NOMO-1 (cell line): ENCODE measurements at regions not wholly inside any gene's neighbourhood (a gene's known extent, or its start where the extent isn't known, plus 50 kb on each side); places are given as distances from the start of the nearest gene placed in this dataset.
"Not testable (repeated sequence)": the region's sequence is repeated elsewhere in the genome, so short reads cannot be mapped to it uniquely, and the experiment has no call there.

Experiments used
- DNase-seq, 2 experiments: peaks; one replicate each; lab custom pipeline; 2025; ENCODE audit not compliant: unreplicated experiment in 2 of 2; lab: John Stamatoyannopoulos, UW

DNA sequence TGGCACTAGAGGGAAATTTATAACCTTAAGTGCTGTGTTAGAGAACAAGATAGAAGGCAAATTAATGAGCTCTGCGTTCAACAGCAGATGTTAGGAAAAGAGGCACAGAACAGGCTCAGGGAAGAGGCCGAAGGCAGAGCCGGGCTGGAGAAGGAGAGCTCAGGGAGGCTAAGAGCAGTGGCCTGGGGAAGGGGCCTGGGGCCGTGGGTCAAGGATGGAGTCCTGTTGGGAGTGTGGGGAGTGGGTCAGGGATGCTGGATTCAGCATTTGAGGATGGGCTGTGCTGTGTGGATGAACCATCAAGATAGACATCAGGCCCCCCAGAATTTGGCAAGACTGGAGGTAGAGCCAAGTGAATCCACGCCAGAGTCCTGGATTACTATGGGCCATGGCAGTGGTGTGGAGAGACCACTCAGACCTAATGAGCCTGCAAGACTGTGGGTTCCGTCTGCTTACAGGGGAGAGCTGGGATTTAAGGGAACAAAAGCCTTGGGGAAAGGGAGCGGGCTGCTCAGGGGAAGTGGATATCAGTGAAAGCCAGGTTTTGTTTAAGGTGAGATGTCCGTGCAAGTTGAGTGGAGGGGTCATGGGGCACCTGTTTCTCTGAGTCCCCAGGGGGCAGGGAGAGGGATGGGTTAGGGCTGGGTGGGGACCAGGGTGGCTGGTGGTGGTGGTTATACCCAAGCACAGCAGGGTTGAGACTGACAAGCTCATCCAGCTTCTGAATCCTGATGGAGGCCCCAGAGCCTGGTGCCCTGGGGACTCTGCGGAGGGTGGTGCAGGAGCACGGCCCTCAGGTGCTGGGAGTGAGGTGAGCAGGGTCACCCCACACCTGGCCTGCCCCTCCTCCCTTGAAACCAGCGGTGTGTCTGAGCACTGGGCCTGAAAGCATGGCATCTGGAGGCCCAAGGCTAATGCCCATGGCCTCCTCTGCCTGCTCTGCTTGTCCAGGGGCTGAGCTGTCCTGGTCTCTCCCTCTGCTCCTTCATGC is 101.7 kb downstream of the BMS1 start:
- no peak for DNase-seq

DNA sequence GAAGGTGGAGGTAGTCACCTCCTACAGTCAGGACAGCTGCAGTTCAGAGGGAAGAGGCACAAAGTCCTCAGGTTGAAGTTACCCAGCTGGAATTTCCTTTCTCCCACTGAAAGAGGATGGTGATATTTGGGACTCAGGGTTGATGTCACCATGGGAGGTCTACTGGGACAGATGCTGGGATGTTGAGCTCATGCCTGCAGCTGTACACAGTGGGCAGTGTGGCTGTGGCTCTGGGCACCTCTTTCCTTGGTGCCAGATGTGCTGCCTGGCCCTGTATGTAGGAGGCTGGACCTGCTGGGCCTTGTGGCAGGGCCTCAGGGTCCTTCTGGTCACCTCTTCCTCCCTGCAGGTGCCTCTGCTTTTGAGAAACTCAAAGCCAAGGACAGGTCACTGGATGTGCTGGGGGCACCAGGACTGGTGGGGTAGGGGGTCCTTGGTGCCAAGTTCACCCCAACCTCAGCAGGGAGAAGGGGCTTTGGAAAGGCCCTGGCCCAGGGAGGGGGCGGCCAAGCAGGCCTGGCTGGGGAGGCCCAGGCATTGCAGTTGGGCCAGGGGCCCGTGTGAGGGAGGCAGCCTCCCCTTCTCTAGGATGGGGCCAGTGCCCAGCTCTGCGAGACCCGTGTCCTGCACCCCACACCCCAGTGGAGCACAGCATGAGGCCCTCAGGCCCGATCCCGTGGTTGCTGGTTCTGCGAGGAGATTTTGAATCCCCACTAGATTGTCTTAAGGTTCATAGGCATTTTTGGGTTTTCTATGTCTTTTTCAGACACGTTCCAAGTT is 103.1 kb downstream of the BMS1 start:
- no peak for DNase-seq

DNA sequence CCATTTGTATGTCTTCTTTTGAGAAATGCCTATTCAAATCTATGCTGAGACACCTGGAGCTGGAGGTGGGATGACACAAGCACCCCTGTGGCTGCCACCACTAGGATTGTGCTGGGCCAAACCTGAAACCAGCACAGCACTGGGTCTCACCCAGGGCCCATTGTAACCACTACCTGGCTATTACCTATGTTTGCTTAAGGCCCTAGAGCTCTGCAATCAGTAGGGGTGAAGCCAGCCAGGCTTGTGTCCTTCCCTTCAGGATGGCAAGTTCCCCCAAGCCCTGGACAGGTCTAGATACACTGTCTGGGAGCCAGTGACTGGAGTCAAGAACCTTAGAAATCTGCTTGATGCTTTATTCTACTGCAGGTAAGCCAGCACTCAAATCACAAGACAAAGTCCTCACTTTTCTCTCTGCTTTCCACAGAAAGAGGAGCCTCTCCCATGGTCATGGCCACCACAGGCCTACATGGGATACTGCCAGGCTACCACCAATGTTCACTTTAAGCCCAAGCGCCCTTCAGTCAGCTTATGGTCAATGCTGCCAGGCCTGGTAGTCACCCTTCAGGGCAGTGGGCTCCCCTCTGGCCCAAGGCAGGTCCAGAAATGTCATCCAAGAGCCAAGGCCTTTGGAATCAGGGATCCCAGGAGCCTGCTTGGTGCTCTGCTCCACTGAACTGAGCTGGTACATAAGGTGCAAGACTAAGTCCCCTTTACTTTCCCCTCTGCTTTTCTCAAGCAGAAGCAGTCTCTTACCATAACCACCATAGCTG is 105.3 kb downstream of the BMS1 start:
- no peak for DNase-seq

DNA sequence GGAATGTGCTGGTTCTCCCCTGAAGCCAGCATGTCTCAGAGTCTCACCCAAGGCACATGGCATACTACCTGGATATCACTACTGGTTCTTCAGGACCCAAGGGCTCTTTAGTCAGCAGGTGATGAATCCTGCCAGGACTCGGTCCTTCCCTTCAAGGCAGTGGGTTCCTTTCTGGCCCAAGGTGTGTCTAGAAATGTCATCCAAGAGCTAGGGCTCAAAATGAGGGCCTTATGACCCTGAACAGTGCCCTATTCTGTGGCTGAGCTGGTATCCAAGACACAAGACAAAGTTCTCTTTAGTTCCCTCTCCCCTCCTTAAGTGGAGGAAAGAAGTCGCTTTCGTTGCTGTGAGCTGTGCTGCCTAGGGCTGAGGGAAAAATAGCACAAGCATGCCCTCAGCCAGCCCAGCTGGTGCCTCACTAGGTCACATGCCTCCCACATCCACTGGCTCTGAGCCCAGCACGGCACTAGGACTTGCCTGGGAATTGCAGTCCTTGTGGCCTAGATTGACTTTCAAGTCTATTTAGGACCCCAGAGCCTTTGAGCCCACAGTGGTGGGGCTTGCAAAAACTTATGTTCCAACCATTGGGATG is 106.0 kb downstream of the BMS1 start:
- DNase-seq = no peak

DNA sequence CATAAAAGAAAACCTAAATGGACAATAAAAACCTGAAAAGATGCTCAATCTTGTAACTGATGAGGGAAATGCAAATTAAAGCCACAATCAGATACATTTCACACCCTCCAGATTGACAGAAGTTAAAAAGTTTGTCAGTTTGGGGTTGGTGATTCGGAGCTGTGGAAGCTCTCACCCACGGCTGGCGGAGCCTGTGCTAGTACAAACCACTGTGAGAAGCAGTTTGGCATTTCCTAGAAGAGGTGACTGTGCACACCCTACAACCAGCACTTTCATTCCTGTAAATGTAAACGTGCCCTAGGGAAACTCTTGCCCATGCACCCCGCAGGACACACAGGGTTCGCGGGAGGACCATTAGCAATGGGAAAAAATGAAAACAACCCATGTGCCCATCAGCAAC is 114.1 kb downstream of the BMS1 start:
- DNase-seq = no peak

DNA sequence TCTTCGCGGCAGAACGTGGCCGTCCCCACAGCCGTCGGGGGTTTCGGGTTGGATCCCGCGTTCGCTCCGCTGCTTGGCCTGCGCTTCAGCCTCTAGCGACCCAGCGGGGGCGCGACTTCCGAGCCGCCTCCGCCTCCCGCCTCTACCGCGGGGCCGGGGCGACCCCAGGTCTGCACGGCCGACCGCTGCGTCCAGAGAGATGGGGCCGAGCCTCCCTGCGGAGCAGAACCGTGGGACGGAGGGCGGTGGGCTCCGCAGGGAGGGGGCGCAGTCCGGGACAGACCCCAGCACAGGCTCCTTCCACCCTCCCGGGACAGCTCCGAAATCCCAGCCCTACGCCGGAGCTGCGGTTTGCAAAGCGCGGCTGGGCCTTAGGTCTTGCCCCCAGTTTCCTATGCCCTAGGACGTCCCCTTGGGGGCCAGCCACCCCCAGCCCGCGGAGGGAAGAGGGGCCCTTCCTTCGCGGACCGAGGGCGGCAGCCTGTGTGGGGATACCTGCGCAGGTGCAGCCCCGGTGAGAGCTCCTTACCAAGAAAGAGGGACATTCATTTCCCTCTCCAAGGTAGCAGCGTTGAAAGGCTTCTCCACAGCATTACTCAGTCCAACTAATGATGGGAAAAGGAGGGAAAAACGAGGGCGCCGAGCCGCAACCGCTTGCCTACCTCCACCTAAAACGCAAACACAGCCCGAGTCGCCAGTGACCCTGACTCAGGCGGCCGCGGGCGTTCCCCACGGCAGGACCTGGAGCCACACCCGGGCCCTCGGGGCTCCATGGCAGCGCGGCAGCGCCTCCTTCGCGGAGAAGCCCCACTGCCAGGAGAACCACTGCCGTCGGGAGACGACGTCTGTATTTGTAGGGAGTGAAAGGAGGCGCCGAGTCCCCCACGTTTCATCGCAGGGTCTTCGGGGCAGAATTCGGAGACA is 115.7 kb downstream of the BMS1 start:
- no peak for DNase-seq

DNA sequence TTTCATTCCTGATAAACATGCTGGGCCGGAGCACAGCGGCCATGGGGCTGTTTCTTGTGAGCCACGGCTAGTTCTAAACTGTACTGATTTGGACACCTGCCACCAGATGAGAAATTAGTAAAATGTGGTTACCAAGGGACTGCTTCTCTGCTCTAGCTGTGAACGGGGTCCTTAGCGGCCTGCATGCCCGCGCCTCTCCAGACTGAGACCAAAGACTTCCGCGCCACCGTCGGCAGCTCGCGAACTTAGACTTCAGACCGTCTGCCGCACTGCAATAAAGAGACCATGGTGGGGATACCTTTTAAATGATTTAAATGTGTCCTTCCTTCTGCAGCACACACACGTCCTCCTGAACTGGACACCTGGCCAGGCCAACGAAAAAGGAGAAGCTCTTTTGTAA is 116.4 kb downstream of the BMS1 start:
- no peak for DNase-seq

DNA sequence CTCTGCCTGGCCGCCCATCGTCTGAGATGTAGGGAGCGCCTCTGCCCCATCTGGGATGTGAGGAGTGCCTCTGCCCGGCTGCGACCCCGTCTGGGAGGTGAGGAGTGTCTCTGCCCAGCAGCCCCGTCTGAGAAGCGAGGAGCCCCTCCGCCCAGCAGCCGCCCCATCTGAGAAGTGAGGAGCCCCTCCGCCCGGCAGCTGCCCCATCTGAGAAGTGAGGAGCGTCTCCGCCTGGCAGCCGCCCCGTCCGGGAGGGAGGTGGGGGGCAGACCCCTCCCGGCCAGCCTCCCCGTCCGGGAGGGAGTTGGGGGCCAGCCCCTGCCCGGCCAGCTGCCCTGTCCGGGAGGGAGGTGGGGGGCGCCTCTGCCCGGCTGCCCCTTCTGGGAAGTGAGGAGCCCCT is 117.8 kb downstream of the BMS1 start:
- DNase-seq = not testable (repeated sequence)

DNA sequence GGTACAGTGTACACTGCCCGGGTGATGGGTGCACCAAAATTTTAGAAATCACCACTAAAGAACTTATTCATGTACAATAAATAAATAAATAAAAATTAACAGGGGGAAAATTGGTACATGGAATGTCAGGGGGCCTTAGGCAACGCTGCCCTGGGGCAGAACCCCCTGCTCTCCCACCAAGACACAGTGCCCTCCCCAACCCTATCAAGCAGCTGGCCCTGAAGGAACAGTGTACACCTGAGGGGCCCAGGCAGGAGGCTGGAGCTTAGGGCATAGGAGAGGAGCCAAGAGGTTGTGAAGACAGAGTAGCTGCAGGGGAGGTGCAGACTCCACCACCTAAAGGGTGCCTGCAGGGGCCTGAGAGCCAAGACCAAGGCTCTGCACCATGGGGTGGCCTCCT is 128.8 kb downstream of the BMS1 start:
- no peak for DNase-seq

DNA sequence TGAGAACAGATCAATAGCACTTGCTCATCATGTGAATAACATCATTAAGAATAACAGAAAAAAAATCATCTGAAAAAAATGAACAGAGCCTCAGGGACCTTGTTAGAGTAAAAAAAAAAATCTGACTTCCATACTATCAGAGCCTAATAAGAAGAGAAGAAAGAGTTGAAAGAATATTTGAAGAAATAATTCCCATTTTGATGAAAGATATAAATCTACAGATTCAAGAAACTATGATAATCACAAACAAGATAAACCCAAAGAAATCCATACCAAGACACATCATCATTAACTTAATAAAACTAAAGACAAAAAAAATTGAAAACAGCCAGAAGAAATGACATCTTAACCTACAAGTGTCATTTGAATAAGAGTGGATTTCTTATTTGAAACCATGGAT is 134.4 kb downstream of the BMS1 start:
- no peak for DNase-seq

DNA sequence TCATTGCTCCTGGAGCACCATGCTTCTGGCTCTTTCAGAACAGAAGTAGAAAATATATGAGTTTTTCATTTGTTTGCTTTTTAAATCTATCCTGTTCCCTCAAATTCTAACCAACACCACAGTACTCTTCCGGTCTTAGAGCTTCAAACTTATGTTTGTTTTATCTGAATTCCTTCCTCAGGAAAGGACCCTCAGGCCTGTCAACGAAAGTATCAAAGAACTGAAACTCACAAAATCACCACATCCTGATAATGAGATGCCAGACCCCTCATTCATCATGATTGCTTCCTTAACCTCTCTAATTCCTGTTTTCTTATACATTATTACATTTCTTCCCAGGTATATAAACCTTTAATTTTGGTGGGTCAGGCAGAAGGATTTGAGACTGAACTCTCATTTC is 135.2 kb downstream of the BMS1 start:
- DNase-seq = no peak

DNA sequence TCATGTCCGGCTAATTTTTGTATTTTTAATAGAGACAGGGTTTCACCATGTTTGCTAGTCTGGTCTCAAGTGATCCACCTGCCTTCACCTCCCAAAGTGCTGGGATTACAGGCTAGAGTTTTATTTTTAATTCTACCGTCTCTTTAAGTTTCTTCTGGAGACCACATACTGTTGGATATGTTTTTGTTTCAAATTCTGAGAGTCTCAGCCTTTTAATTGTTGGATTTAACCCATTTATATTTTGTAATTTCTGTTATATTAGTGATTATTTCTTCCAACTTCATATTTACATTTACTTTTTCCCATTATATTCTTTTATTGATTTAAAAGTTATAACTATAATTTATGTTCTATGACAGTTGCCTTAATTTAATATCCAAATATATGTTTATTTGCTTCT is 139.4 kb downstream of the BMS1 start:
- DNase-seq = no peak

DNA sequence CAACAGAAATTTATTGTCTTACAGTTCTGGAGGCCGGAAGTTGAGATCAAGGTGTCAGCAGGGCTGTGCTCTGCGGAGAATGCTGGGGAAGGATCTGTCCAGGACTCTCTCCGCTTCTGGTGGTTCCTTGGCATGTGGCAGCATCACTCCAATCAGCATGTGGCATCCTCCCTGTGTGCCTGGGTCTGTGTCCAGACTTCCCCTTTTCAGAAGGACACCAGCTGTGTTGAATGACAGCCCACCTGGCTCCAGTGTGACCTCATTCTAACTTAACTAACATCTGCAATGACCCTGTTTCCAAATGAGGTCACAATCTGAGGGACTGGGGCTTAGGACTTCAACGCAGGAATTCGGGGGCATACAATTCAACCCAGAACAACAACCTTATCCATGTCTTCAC is 141.9 kb downstream of the BMS1 start:
- DNase-seq = no peak

DNA sequence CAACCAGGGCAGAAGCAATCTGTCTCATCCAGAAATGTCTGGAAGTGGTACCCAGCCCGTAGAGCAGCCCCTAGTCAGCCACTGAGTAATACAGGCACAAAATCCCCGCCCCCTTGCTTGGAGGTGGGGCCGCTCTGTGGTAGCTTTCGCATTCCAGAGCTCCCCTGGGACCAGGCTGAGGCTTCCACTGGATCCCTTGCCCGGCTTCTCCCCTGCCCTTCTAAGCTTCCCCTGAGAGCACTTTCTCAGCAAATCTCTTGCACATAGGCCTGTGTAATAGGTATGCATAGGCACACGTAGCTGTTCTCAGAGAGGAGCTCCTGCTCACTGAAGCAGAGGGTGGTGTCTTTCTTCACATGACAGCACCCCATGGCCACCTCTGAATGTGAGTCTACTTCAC is 144.2 kb downstream of the BMS1 start:
- DNase-seq = no peak

DNA sequence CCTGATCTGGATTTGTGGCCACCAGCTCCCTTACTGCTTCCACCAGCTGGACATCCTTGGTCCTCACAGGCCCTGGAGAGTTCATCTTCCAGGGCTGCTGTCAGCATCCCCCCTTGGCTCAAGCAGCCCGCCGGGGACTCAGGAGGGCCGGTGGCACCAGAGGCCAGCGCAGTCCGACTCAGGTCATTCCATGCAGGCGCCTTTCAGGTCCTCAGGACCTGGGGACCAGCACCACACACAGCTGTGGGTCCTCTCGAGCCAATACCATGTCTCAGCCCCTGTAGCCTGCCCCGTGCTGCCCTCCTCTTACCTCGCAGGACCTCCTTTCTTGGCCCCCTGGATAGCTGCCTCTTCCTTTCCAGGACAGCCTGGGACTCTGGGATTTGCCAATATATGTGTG is 145.5 kb downstream of the BMS1 start:
- no peak for DNase-seq

DNA sequence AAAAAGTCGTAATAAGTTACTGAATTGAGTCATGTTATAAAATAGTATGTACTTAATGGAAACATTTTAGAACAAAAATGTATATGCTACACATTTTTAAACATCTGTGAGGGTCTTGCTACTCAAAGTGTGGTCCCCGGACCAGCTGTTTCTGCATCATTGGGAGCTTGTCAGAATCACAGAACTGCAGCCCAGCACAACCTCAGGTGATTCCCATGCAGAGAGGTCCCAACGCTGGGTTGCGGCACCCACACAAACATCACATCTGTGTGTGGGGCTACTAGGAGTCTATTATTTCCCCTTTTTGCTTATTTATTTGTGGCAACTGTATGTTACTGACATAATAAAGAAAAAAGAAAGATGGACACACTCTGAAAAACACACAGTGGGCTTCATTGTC is 146.6 kb downstream of the BMS1 start:
- no peak for DNase-seq

DNA sequence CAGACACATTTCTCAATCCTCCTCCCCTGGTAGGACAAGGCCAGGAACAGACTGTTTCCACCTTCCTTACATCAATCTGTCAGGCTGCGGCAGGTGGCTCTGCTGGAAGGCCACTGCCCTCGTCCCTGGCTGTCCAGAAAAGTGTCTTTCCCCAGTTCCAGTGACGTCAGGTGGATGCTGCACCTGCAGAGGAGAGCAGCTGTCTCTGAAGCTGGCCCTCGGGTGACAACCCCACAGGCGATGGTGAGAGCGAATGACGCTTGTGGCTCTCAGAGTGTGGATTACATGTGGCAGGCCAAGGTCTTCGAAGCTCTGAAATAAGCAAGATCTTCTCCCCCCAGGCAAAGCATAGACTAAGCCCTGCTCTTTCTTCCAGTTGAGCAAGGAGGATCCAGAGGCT is 146.9 kb upstream of the RET start:
- DNase-seq = no peak

DNA sequence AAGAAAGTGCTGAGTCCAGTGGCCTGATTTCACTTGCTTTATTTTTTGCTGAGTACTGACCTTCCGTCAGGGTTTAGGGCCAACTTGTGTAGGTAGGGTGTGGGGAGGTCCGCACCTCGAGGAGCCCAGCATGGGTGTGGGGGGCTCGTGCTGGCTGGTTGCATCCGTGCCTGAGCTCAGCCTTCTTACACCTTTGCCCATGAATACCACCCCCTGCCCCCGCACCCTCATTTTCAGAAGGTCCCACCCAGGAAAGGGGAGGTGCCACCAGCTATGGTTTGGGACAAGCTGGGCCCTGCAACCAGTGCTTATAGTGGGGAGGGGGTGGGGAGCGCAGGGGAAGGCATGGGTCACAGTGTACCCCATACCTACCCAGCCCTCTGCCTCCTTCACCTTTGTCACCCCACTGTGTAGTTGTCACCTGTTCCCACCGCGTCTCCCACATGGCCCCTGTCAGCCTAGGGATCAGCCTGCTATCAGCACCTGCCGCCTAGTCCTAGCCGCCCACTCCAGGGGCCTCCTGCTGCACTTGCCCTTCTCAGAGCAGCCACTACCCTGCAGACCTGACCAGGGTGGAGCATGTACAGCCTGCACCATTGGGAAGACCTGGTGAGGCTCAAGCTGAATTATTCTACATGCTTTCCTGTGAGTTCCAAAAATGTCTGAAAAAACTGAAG is 146.2 kb upstream of the RET start:
- no peak for DNase-seq

DNA sequence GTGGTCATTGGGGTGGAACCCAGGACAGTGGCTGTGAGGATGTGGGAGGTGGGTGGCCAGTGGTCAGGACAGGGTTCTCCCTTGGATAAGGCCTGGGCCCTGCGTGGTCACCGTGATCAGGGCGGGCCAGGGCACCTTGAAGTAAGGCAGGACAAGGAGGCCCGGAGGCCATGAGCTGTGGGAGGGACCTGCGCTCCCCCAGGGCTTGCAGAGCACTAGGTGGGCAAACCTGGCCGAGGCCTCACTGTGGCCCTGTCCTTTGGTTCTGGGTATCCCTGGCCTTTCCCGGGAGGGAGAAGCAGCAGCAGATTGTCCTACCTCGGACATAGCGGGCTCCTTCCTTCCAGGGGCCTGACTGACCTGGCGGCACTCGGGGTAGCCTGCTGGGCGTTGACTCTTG is 144.8 kb upstream of the RET start:
- DNase-seq = no peak
